Activated naive CD4-positive, alpha-beta T cell treated with anti-CD3 and anti-CD28 coated beads, Interleukin-2, amount 10 ng/mL, durations not matched to agents 7 days and 5 days (primary cell): ENCODE measurements at regions not wholly inside any gene's neighbourhood (a gene's known extent, or its start where the extent isn't known, plus 50 kb on each side); places are given as distances from the start of the nearest gene placed in this dataset.
"Not testable (repeated sequence)": the region's sequence is repeated elsewhere in the genome, so short reads cannot be mapped to it uniquely, and the experiment has no call there.

Source experiments
- CTCF ChIA-PET: fragments of 350-600 bp; sonication (Branson Sonifier 250); formaldehyde crosslinking; loops from one replicate; lab custom pipeline; 2021; ENCODE audit warnings: antibody characterized with exemption; lab: Charles Lee
- DNase-seq: peaks from one replicate; pipeline ENCODE4 v3.0.0-alpha.2; 2020
- H3K27ac Mint-ChIP-seq: one replicate; pipeline ENCODE4 v1.8.0; 2021; ENCODE audit warnings: mild to moderate bottlenecking, moderate library complexity, mixed read lengths
- H3K27me3 Mint-ChIP-seq: one replicate; pipeline ENCODE4 v1.8.0; 2021; ENCODE audit warnings: mild to moderate bottlenecking, mixed read lengths
- H3K36me3 Mint-ChIP-seq: one replicate; pipeline ENCODE4 v1.8.0; 2021; ENCODE audit warnings: mixed read lengths
- H3K4me1 Mint-ChIP-seq: one replicate; pipeline ENCODE4 v1.8.0; 2021; ENCODE audit warnings: mixed read lengths
- H3K4me3 Mint-ChIP-seq: one replicate; pipeline ENCODE4 v1.8.0; 2021; ENCODE audit warnings: mild to moderate bottlenecking, moderate library complexity, mixed read lengths
- H3K9me3 Mint-ChIP-seq: one replicate; pipeline ENCODE4 v1.8.0; 2021; ENCODE audit warnings: mixed read lengths

DNA sequence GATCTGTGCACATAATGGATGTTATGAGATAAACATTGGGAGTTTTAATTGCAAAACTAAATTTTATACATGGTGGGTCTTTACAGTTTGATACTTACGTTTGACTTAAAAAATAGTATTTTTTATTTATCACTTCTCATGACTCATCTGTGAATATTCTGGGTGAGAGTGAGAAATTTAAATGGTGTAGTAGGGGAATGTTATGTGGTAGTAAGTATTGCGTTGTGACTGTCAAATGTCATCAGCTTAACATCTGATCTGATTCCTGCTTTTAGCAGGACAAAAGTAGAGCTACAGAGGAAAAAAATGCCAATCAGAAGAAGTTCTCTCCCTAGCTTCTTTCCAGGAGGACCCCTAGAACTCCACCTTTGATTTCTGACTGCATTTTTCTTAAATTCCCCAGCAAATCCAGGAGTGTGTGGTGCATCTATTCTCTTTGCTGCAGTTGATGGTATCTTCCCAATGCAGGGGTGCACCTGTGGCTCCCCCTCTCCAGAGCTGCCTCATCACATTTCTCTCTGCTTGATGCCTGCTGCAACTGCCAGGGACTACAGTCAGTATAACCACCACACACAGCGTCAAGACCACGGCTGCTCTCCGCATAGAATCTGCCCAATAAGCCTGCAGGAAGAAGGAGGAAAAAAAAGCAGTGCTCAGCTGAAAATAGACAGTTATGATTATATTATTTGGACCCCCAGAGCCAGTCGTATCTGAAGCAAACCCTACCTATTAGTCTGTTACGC, 151.3 kb upstream of the THUMPD2 start:
- Mint-ChIP-seq H3K4me1 (no peaks in the 10 kb centered on the region), H3K27ac (no peak overlapping the region), H3K27me3 (no peaks in the 10 kb centered on the region), H3K4me3 (no peak overlapping the region), H3K9me3 (no peaks in the 10 kb centered on the region), H3K36me3 (no peaks in the 10 kb centered on the region)
- CTCF ChIA-PET = no interaction called here
- DNase-seq = no peak

GRCh38 chr2:39929531-39929930, 150.5 kb upstream of the THUMPD2 start:
- Mint-ChIP-seq H3K9me3 (no peaks in the 10 kb centered on the region), H3K27ac (no peak overlapping the region), H3K27me3 (no peaks in the 10 kb centered on the region), H3K4me1 (no peaks in the 10 kb centered on the region), H3K4me3 (no peak overlapping the region), H3K36me3 (no peaks in the 10 kb centered on the region)
- CTCF ChIA-PET = no interaction called here
- no peak for DNase-seq

DNA sequence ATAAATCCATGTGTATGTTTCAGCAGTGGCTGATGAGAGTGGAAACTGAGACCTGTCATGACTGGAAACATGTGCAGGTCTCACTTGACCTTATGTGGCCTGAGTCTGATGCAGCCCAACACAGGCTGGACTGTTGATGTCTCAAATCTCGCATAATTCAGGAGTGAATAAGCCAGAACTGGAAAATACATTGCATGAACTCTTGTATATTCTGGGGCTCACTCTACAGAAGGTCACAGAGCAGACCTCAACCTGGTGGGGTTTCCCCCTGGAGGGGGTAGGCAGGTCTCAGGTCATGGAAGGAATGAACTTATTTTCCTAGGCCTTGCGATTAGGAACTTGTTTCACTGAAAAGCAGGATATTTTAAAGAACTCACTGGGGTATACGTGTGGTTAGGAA, 146.3 kb upstream of the THUMPD2 start:
- no peaks in the 10 kb centered on the region for H3K9me3 Mint-ChIP-seq
- H3K27me3 Mint-ChIP-seq = no peaks in the 10 kb centered on the region
- peaks cover 18% of the 10 kb centered on the region for H3K4me1 Mint-ChIP-seq
- H3K36me3 Mint-ChIP-seq = no peaks in the 10 kb centered on the region
- no peak for DNase-seq
- CTCF ChIA-PET = no interaction called here
- H3K4me3 Mint-ChIP-seq = no peak overlapping the region
- no peak overlapping the region for H3K27ac Mint-ChIP-seq

- CTCF ChIA-PET = no interaction called here
- no peak for DNase-seq
- H3K4me3 Mint-ChIP-seq = no peak overlapping the region
- H3K36me3 Mint-ChIP-seq = no peaks in the 10 kb centered on the region
- H3K27me3 Mint-ChIP-seq = no peaks in the 10 kb centered on the region
- peaks cover 36% of the 10 kb centered on the region for H3K4me1 Mint-ChIP-seq
- H3K27ac Mint-ChIP-seq = no peak overlapping the region
- H3K9me3 Mint-ChIP-seq = no peaks in the 10 kb centered on the region
These were observed 144.4 kb upstream of the THUMPD2 start for GRCh38 chr2:39923455-39923854.

DNA sequence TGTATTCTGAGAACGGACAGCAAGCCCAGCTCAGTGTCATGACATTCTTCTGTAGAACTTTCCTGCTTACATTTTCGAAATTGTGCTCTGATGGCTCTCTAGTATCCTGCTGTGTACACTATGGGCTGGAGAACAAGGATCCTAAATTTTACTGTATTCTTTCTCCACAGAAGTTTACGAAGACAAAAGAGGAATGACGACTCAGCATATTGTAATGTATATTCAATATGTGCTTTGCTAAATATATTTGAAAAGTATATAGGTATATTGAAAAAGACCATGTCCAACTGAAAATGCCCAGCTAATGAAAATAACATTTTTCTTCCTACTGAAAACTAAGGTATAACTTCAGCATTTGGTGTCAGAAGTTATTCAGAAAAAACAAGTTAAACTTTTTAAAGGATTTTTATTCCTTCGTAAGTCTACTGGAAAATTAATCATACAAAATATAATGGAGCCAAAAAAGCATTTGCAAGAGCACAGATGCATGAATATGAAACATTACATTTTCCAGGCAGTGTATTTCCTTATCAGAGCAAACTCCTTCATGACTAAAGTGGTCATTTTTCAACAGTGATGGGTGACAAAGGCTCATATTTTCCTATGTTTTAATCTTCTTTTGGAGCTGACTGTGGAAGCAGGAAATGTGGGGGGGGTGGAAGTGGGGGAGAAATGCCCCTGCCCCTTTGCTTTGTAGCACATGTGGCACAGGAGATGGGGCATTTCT, 143.8 kb upstream of the THUMPD2 start:
- Mint-ChIP-seq H3K27ac (no peak overlapping the region), H3K4me3 (no peak overlapping the region), H3K9me3 (no peaks in the 10 kb centered on the region), H3K27me3 (no peaks in the 10 kb centered on the region), H3K4me1 (peaks cover 42% of the 10 kb centered on the region), H3K36me3 (no peaks in the 10 kb centered on the region)
- CTCF ChIA-PET = interaction anchor here (0.7 to 1.4 kb wide), 2 partner anchors 9 to 11 kb away, joined by 4 to 5 read pairs; no protein-coding TSS in a partner anchor
- DNase-seq = no peak

GRCh38 chr2:39920307-39920801, 141.3 kb upstream of the THUMPD2 start:
- Mint-ChIP-seq H3K4me1 (peaks cover 46% of the 10 kb centered on the region), H3K27ac (peak overlapping the region; percentile 72), H3K4me3 (peak overlapping the region; percentile 58), H3K27me3 (no peaks in the 10 kb centered on the region), H3K36me3 (no peaks in the 10 kb centered on the region), H3K9me3 (no peaks in the 10 kb centered on the region)
- peak; percentile 27 for DNase-seq
- CTCF ChIA-PET = interaction anchor here (0.6 to 1.2 kb wide), 4 partner anchors 15 to 635 kb away, joined by 3 to 6 read pairs (median 4); no protein-coding TSS in a partner anchor

GRCh38 chr2:39919511-39920306, 140.7 kb upstream of the THUMPD2 start:
- Mint-ChIP-seq H3K4me1 (peaks cover 46% of the 10 kb centered on the region), H3K27me3 (no peaks in the 10 kb centered on the region), H3K4me3 (peak overlapping the region; percentile 58), H3K36me3 (no peaks in the 10 kb centered on the region), H3K9me3 (no peaks in the 10 kb centered on the region), H3K27ac (peak overlapping the region; percentile 72)
- CTCF ChIA-PET = interaction anchor here (0.7 to 1.2 kb wide), 5 partner anchors 16 to 635 kb away, joined by 3 to 6 read pairs (median 3); no protein-coding TSS in a partner anchor
- peak; percentile 24 for DNase-seq

DNA sequence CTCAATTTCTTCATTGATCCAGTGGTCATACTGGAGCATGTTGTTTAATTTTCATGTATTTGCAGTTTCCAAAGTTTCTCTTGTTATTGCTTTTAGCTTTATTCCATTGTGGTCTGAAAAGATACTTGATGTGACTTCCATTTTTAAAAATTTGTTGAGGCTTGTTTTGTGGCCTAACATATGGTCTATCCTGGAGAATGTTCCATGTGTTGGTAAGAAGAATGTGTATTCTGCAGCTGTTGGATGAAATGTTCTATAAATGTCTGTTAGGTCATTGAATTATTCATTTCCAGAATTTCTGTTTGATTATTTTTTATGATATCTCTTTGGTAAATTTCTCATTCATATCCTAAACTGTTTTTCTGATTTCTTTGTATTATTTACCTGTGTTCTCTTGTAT, 139.8 kb upstream of the THUMPD2 start:
- Mint-ChIP-seq H3K36me3 (no peaks in the 10 kb centered on the region), H3K27me3 (no peaks in the 10 kb centered on the region), H3K9me3 (no peaks in the 10 kb centered on the region), H3K27ac (no peak overlapping the region), H3K4me3 (no peak overlapping the region), H3K4me1 (peaks cover 46% of the 10 kb centered on the region)
- DNase-seq = no peak
- CTCF ChIA-PET = interaction anchor here (1.1 kb wide), 2 partner anchors 20 to 636 kb away, joined by 3 read pairs; no protein-coding TSS in a partner anchor

- H3K36me3 Mint-ChIP-seq, DNase-seq, H3K27me3 Mint-ChIP-seq, H3K4me3 Mint-ChIP-seq, H3K9me3 Mint-ChIP-seq: not testable (repeated sequence)
- CTCF ChIA-PET = interaction anchor here (1.2 kb wide), 1 partner anchor 534 kb away, joined by 3 read pairs; no protein-coding TSS in a partner anchor
- Mint-ChIP-seq H3K27ac (peak overlapping the region; percentile 26), H3K4me1 (peaks cover 46% of the 10 kb centered on the region)
These were observed 138.3 kb upstream of the THUMPD2 start for GRCh38 chr2:39917371-39917770.

GRCh38 chr2:39914949-39915348, 135.9 kb upstream of the THUMPD2 start:
- CTCF ChIA-PET = interaction anchor here (1.4 to 2.0 kb wide), 3 partner anchors 535 to 640 kb away, joined by 6 to 38 read pairs (median 10); no protein-coding TSS in a partner anchor
- DNase-seq = no peak
- H3K27ac Mint-ChIP-seq = no peak overlapping the region

GRCh38 chr2:39913648-39914461, 134.8 kb upstream of the THUMPD2 start:
- no peaks in the 10 kb centered on the region for H3K9me3 Mint-ChIP-seq
- H3K36me3 Mint-ChIP-seq = no peaks in the 10 kb centered on the region
- H3K27me3 Mint-ChIP-seq = peaks cover 1% of the 10 kb centered on the region
- H3K4me1 Mint-ChIP-seq = peaks cover 14% of the 10 kb centered on the region
- H3K27ac Mint-ChIP-seq = no peak overlapping the region
- DNase-seq = no peak
- H3K4me3 Mint-ChIP-seq = no peak overlapping the region
- CTCF ChIA-PET = interaction anchor here (0.6 to 2.0 kb wide), 13 partner anchors 9 to 1869 kb away, joined by 3 to 38 read pairs (median 4); no protein-coding TSS in a partner anchor

More at GRCh38 chr2:39914949-39915348, 135.9 kb upstream of the THUMPD2 start:
- Mint-ChIP-seq H3K27me3 (no peaks in the 10 kb centered on the region), H3K9me3 (no peaks in the 10 kb centered on the region), H3K36me3 (no peaks in the 10 kb centered on the region), H3K4me3 (no peak overlapping the region), H3K4me1 (peaks cover 25% of the 10 kb centered on the region)

GRCh38 chr2:39902103-39902502, 123.0 kb upstream of the THUMPD2 start:
- CTCF ChIA-PET = no interaction called here
- H3K36me3 Mint-ChIP-seq = no peaks in the 10 kb centered on the region
- DNase-seq = no peak
- no peak overlapping the region for H3K4me3 Mint-ChIP-seq
- no peaks in the 10 kb centered on the region for H3K4me1 Mint-ChIP-seq
- no peak overlapping the region for H3K27ac Mint-ChIP-seq
- H3K9me3 Mint-ChIP-seq = no peaks in the 10 kb centered on the region
- peaks cover 3% of the 10 kb centered on the region for H3K27me3 Mint-ChIP-seq

DNA sequence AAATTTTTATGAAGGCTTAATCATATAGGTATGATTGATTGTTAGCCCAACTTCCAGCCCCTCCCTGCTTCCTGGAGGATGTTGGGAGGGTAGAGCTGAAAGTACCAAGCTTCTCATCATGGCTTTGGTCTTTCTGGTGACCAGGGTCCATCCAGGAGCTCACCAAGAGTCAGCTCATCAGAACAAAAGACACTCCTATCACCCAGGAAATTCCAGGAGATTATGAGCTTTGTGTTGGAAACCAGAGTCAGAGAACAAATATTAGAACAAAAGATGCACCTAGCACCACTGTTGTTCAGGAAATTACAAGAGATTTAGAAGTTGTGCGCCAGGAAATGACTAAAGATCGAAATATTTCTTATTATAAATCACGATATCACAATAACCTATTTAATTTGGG, 119.9 kb upstream of the THUMPD2 start:
- no peak overlapping the region for H3K4me3 Mint-ChIP-seq
- H3K27ac Mint-ChIP-seq = no peak overlapping the region
- no peak for DNase-seq
- no peaks in the 10 kb centered on the region for H3K9me3 Mint-ChIP-seq
- CTCF ChIA-PET = interaction anchor here (1.1 kb wide), 1 partner anchor 15 kb away, joined by 3 read pairs; no protein-coding TSS in a partner anchor
- no peaks in the 10 kb centered on the region for H3K4me1 Mint-ChIP-seq
- no peaks in the 10 kb centered on the region for H3K36me3 Mint-ChIP-seq
- no peaks in the 10 kb centered on the region for H3K27me3 Mint-ChIP-seq
